Endothelial cell of umbilical vein (primary cell): ENCODE measurements at regions not wholly inside any gene's neighbourhood (a gene's known extent, or its start where the extent isn't known, plus 50 kb on each side); places are given as distances from the start of the nearest gene placed in this dataset.

ENCODE experiments used
- BruUV-seq: library from RNA; stranded (reverse); fragments of 400-500 nt; replicated peaks from 2 replicates; lab custom pipeline; 2021; lab: Mats Ljungman, UMichigan
- CTCF ChIA-PET: fragments of 300-600, 350-600 bp; sonication (Branson Sonifier 250); formaldehyde crosslinking; loops from one replicate; lab custom pipeline; 2021; ENCODE audit warnings: antibody characterized with exemption, inconsistent platforms; lab: Charles Lee
- POLR2A ChIA-PET: fragments of 300-600, 350-600 bp; sonication (Branson Sonifier 250); formaldehyde crosslinking; loops from one replicate; lab custom pipeline; 2021; ENCODE audit warnings: antibody characterized with exemption, inconsistent platforms; lab: Charles Lee
- DNase-seq: peaks from one replicate; pipeline ENCODE4 v3.0.0-alpha.2; 2011; ENCODE audit warnings: low read depth, low spot score
- FAIRE-seq: peaks from 2 replicates; lab custom pipeline; 2011; peaks lifted over from hg19 to GRCh38; lab: Jason Lieb, UNC
- H2AFZ ChIP-seq: 2 replicates; pipeline ENCODE4 v1.6.0; 2012; ENCODE audit warnings: low read depth, low read length, control low read depth, inconsistent platforms
- H3K27ac ChIP-seq: 2 replicates; pipeline ENCODE4 v1.5.1; 2011; ENCODE audit warnings: low read depth, mild to moderate bottlenecking, control low read depth, low read length, moderate library complexity; ENCODE audit not compliant: insufficient read depth
- H3K27me3 ChIP-seq, 2 experiments: 2 replicates each; pipeline versions ENCODE4 v1.6.0 to v1.6.1; 2011; ENCODE audit warnings: low read length in 2 of 2, mixed read lengths in 1 of 2; ENCODE audit not compliant: control insufficient read depth in 2 of 2, insufficient read depth in 2 of 2
- H3K36me3 ChIP-seq, 2 experiments: 2 replicates in 1 of 2; 3 replicates in 1 of 2; pipeline ENCODE4 v1.5.1; 2011; ENCODE audit warnings: low read length in 2 of 2, mild to moderate bottlenecking in 1 of 2, moderate library complexity in 1 of 2; ENCODE audit not compliant: control insufficient read depth in 2 of 2, insufficient read depth in 2 of 2; ENCODE audit errors: extremely low read depth in 1 of 2
- H3K4me1 ChIP-seq: 3 replicates; pipeline ENCODE4 v1.5.1; 2011; ENCODE audit warnings: mild to moderate bottlenecking, low read length; ENCODE audit not compliant: control insufficient read depth, insufficient read depth; ENCODE audit errors: extremely low read depth
- H3K4me2 ChIP-seq: 2 replicates; pipeline ENCODE4 v1.6.1; 2011; ENCODE audit warnings: low read length, control low read depth, mixed read lengths; ENCODE audit not compliant: insufficient read depth
- H3K4me3 ChIP-seq, 3 experiments: fragments of 200-600 bp in 1 of 3; sonication (generic), shearing (Covaris generic) in 1 of 3; replicated peaks in 1 of 3; 2 replicates each; pipeline ENCODE4 v1.5.1; 2011 to 2016; ENCODE audit warnings: control low read depth in 3 of 3, low read length in 3 of 3, mild to moderate bottlenecking in 2 of 3, inconsistent platforms in 1 of 3, low read depth in 1 of 3, moderate library complexity in 1 of 3; ENCODE audit not compliant: insufficient read depth in 1 of 3
- H3K79me2 ChIP-seq: 2 replicates; pipeline ENCODE4 v1.6.0; 2012; ENCODE audit warnings: low read length, inconsistent platforms; ENCODE audit not compliant: control insufficient read depth, insufficient read depth
- H3K9ac ChIP-seq: replicated peaks from 2 replicates; pipeline ENCODE3; 2011; ENCODE audit warnings: low read length, control low read depth; ENCODE audit not compliant: insufficient read depth; ENCODE audit errors: extremely low read depth
- H3K9me1 ChIP-seq: replicated peaks from 3 replicates; pipeline ENCODE4 v1.6.0; 2011; ENCODE audit warnings: mild to moderate bottlenecking, low read length; ENCODE audit not compliant: control insufficient read depth, insufficient read depth; ENCODE audit errors: extremely low read depth
- H3K9me3 ChIP-seq: replicated peaks from 2 replicates; pipeline ENCODE4 v1.5.1; 2012; ENCODE audit warnings: low read length, inconsistent platforms; ENCODE audit not compliant: control insufficient read depth, insufficient read depth
- H4K20me1 ChIP-seq: replicated peaks from 2 replicates; pipeline ENCODE3; 2011; ENCODE audit warnings: mild to moderate bottlenecking, low read length; ENCODE audit not compliant: control insufficient read depth, insufficient read depth; ENCODE audit errors: extremely low read depth
- CTCF ChIP-seq, 2 donors: IDR thresholded peaks; 1 replicate in 1 of 2; 2 replicates in 1 of 2; pipeline ENCODE4 v1.5.1; 2011; ENCODE audit warnings: low read length in 2 of 2, mild to moderate bottlenecking in 2 of 2, moderate library complexity in 2 of 2, control low read depth in 1 of 2, inconsistent platforms in 1 of 2, low read depth in 1 of 2; ENCODE audit not compliant: insufficient read depth in 1 of 2; ENCODE audit errors: extremely low read depth in 1 of 2
- EZH2 ChIP-seq: IDR thresholded peaks from 2 replicates; pipeline ENCODE4 v1.6.1; 2012; ENCODE audit warnings: borderline replicate concordance, low read depth, mild to moderate bottlenecking, moderate library complexity, low read length, inconsistent platforms; ENCODE audit not compliant: severe bottlenecking
- FOS ChIP-seq: IDR thresholded peaks from 2 replicates; pipeline ENCODE4 v1.6.1; 2011; ENCODE audit warnings: mild to moderate bottlenecking, low read length, moderate library complexity, borderline replicate concordance; ENCODE audit not compliant: insufficient read depth
- GATA2 ChIP-seq: IDR thresholded peaks from 2 replicates; pipeline ENCODE4 v1.7.0; 2011; ENCODE audit warnings: low read depth, mild to moderate bottlenecking, moderate library complexity, mixed read lengths, low read length; ENCODE audit not compliant: insufficient read length, insufficient read depth
- JUN ChIP-seq: IDR thresholded peaks from 2 replicates; pipeline ENCODE4 v1.6.1; 2011; ENCODE audit warnings: borderline replicate concordance, low read depth; ENCODE audit not compliant: insufficient read length, insufficient read depth
- MAX ChIP-seq: IDR thresholded peaks from 2 replicates; pipeline ENCODE4 v1.6.1; 2011; ENCODE audit not compliant: insufficient read depth, insufficient read length
- MYC ChIP-seq: IDR thresholded peaks from one replicate; pipeline ENCODE4 v1.6.1; 2011; ENCODE audit warnings: mild to moderate bottlenecking, low read depth, low read length
- POLR2A ChIP-seq: IDR thresholded peaks from 2 replicates; pipeline ENCODE4 v1.6.1; 2012; ENCODE audit warnings: low read depth, mild to moderate bottlenecking, control low read depth, low read length
- POLR2AphosphoS5 ChIP-seq: IDR thresholded peaks from 2 replicates; pipeline ENCODE4 v1.6.1; 2012; ENCODE audit warnings: low read depth, mild to moderate bottlenecking, control low read depth, low read length, moderate library complexity; ENCODE audit not compliant: insufficient read depth
- dilution Hi-C: fragments of 300-500 bp; cut with MboI; formaldehyde crosslinking; loops from one replicate; pipeline ENCODE4 v1.15.0; 2019; ENCODE audit warnings: low sequenced_read_pairs; ENCODE audit not compliant: extremely low pct_ligation_motif_present
- intact Hi-C: fragments of 100-400 bp; cut with micrococcal nuclease; formaldehyde crosslinking; loops from one replicate; pipeline ENCODE4 v1.10.0; 2022

DNA sequence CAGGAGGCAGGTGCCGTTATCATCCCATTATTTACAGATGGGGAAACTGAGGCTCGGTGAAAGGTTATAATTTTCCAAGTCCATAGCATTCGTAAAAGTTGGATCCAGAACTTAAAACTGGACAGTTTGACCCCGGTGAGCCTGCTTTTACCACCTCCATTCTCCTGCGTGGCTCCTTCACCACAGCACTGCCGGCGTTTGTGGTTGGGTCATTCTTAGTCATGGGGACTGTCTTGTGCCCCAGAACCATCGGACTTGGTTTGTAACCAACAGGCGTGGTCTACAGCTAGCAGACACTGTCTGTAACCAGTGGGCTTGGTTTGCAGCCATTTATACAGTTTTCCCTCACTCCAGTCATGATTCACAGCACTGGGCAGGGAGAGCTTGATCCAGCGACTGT, 511.3 kb downstream of the NPHP4 start:
- ChIA-PET CTCF (no interaction called here), POLR2A (no interaction called here)
- Histone ChIP-seq H3K9me1 (no peaks in the 10 kb centered on the region), H4K20me1 (no peaks in the 10 kb centered on the region), H2AFZ (no peak overlapping the region), H3K79me2 (no peaks in the 10 kb centered on the region), H3K36me3 (no peaks in the 10 kb centered on the region), H3K4me3 (no peak overlapping the region), H3K9ac (no peak overlapping the region), H3K9me3 (peaks cover 5% of the 10 kb centered on the region), H3K27ac (no peak overlapping the region), H3K4me2 (no peak overlapping the region), H3K27me3 (no peaks in the 10 kb centered on the region), H3K4me1 (no peaks in the 10 kb centered on the region)
- dilution Hi-C loops = no loop called here
- no peak for FAIRE-seq
- intact Hi-C loops = no loop called here
- no peak for DNase-seq
- TF ChIP-seq EZH2 = no peak
- no peak for TF ChIP-seq POLR2A
- no peak for TF ChIP-seq MYC
- TF ChIP-seq JUN = no peak
- no peak for TF ChIP-seq GATA2
- TF ChIP-seq CTCF (IDR thresholded peaks at IDR 0.05; ENCODE audit: extremely low read depth in 1 of 2, insufficient read depth in 1 of 2, low read depth in 1 of 2, low read length in 2 of 2) = no peak
- TF ChIP-seq MAX = no peak
- no peak for TF ChIP-seq FOS
- no peak for TF ChIP-seq POLR2AphosphoS5
- BruUV-seq = no TSS peak
